GM18951 (cell line): ENCODE measurements at regions not wholly inside any gene's neighbourhood (a gene's known extent, or its start where the extent isn't known, plus 50 kb on each side); places are given as distances from the start of the nearest gene placed in this dataset.
A peak's percentile ranks its signal among the peaks of the same experiment; 100 is the strongest.
"Not testable (repeated sequence)": the region's sequence is repeated elsewhere in the genome, so short reads cannot be mapped to it uniquely, and the experiment has no call there.

Source experiments
- POLR2A ChIP-seq: IDR thresholded peaks from 4 replicates; pipeline ENCODE4 v1.6.1; 2011; ENCODE audit warnings: mild to moderate bottlenecking; ENCODE audit not compliant: insufficient read length, insufficient read depth; ENCODE audit errors: extremely low read depth
- in situ Hi-C: fragments of 300-500 bp; cut with MboI; formaldehyde crosslinking; loops from one replicate; pipeline ENCODE4 v1.12.0; 2022; ENCODE audit warnings: low sequenced_read_pairs, mixed read lengths, inconsistent platforms; ENCODE audit not compliant: unreplicated experiment

DNA sequence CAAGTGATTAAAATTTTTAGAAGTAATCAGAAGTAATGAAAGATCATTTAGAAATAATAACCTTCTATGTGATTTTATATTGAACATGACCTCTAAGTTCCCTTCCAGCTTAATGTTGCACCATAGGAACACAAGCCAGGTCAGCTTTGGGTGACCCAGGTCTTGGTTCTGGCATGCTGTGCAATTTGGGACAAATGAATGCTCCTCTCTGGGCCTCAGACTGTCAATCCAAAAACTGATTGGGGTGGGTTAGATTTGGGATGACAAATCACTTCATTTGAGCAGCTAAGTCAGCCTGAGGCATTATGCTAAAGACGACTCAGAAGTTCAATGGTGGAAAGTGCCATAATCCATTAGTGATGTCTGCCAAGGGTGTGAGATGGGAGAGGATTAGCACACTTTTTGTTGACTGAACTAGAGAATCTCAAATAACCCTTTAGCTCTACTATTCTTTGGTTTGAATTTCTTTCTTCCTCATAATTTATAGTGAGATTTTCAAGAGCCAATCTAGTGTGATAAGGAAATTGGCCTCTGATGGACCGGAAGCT lies 60.7 kb upstream of the BOD1 start:
- TF ChIP-seq POLR2A: no peak
- in situ Hi-C loops: no loop called here

DNA sequence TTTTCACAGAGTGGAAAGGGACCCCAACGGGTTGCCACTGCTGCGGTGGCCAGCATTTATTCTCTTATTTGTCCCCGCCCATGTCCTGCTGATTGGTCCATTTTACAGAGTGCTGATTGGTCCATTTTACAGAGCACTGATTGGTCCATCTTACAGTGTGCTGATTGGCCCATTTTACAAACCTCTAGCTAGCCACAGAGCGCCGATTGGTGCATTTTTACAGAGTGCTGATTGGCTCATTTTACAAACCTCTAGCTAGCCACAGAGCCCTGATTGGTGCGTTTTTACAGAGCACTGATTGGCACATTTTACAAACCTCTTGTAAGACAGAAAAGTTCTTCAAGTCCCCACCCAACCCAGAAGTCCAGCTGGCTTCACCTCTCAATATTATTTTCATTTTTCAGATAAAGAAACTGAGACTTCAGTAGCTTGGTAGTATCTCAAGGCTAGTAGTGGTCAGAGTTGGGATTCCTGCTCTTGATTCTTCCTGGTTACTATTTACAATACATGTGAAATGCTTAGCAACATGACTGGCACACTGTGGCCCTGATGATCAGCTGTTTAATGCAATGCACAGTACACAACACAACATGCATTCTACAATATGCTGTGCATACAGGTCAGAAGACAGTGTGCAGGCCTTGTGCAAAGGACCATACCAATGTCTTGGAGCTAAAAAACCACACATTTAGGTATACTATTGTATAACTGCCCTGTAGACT lies 63.6 kb upstream of the BOD1 start:
- in situ Hi-C loops: no loop called here

DNA sequence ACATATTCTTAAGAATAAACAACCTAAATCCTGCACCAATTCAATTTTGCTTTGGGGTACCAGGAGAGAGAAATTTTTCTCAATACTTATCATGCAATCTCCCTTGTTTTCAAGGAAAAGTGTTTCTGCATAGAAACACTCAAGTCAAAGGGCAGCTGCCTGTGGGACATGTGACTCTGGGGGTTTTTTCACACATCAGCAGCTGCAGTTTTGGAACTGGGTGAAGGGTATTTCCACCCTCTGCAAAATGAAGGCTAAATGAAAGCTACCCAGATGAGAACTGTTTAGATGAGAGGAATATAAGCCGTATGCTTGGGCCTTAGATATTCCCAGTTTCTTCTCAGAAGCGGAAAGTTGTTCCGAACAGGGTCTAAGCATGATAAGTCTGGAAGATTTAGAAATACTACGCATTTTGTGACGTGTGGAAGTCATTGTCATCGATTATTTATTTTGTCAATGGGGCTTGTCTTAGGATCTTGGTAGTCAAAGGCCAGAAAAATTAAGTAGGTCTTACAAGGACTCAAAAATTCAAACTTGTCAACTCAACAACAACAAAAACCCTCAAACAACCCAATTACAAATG lies 64.3 kb upstream of the BOD1 start:
- in situ Hi-C loops: no loop called here
- TF ChIP-seq POLR2A: no peak

More for the DNA sequence above, 63.6 kb upstream of the BOD1 start:
- no peak for TF ChIP-seq POLR2A

DNA sequence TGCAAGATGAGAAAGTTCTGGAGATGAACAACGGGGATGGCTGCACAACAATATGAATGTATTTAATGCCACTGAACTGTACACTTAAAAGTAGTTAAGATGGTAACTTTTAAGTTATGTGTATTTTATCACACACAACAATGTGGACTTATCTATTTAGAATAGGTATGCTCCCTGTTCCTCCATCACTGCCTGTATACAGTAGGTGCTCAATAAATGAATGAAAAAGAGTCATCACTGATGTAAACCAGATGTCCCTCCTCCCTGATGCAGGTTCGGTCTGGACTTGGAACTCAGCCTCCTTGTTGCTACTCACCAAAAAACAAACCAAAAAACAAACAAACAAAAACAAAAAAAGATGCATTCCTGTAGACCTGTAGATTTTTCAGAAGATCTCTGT lies 65.9 kb upstream of the BOD1 start:
- in situ Hi-C loops: no loop called here
- no peak for TF ChIP-seq POLR2A

DNA sequence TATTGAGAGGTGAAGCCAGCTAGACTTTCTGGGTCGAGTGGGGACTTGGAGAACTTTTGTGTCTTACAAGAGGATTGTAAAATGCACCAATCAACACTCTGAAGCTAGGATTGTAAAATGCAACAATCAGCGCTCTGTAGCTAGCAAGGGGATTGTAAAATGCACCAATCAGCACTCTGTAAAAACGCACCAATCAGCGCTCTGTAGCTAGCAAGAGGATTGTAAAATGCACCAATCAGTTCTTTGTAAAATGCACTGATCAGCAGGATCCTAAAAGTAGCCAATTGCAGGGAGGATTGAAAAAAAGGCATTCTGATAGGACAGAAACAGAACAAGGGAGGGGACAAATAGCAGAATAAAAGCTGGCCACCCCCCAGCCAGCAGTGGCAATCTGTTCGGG lies 68.1 kb upstream of the BOD1 start:
- in situ Hi-C loops: not testable (repeated sequence)

DNA sequence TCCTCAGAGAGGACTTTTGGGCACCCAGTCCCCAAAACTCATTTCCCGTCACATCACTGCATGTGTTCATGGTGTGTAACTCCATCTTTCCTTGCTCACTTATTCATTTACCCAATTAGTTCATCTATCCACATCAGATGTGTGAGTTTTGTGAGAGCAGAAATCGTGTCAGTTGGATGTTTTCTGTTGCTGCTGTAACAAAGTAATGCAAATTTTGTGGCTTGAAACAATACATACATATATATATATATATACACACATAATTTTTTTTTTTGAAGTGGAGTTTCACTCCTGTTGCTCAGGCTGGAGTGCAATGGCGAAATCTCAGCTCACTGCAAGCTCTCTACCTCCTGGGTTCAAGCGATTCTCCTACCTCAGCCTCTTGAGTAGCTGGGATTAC lies 70.5 kb upstream of the BOD1 start:
- no peak for TF ChIP-seq POLR2A
- in situ Hi-C loops: no loop called here

DNA sequence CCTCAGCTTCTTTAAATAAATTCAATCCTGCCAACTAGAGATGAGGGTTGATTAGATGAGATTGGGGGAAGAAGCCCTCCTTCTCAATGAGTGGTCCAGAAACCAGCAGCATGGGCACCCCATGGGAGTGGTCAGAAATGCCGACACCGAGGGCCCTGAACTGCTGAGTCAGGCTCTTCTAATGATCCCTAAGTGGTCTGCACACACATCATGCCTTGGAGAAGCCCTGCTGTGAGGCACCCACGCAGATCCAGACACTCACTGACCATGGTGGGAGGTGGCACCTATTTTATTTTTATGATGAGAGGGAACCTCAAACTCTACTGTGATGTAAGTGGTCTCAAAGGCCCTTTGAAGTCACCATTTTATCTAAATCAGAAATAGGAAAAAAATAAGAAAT lies 72.3 kb upstream of the BOD1 start:
- TF ChIP-seq POLR2A: no peak
- in situ Hi-C loops: no loop called here

DNA sequence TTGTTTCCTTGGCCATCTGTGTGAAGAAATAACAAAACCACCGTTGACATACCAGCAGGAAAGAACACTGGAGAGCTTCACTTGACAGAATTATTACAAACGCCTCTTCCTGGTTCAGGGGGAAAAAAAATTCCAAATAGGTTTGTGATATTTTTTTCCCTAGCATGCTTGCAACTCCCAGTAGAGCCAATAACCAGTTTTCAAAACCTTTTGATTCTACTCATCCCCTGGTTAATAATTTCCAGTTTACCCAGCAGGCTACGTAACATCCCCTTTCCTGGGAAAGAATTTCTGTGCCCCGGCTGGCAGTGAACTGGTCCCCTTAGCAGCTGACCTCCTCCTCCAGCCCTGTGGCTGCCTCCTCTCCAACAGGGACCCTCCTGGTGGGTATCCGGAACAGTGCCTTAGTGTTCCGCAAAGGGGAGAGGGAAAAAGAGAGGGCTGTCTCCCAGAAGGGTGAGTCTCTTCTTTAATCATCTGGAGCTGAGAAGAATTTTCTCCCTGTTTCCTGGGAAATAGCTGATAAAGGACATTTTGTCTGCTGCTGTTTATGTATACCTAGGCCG lies 72.8 kb upstream of the BOD1 start:
- TF ChIP-seq POLR2A: no peak
- in situ Hi-C loops: no loop called here

DNA sequence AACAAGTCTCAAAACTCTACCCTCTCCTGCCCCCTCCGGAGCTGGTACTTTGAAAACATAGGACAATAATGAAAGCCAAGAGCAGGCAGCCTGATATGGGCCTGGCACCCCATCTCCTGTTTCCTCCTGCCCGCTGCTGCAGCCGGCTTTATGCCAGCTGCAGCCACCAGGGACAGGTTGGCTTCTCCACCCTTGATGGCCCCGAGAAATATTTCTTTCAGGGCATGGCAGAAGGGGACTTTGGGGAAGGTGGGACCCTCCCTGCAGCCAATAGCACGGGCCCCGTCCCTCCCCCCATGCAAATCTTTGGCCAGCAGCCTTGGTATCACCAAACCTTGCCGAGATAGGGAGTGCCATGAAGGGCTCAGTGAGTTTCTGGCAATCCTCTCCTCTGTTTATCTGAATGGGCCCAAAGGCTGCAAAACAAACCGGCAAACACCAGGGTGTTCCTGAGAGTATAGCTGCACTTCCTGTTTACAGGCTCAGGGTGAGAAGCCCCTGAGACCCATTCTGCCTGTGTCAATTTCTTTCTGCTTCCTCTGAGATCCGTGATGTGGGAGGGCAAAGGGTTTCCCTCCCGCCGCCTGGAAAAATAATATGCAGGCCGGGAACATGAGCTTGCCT lies 73.4 kb upstream of the BOD1 start:
- TF ChIP-seq POLR2A: peak; percentile 28
- in situ Hi-C loops: no loop called here

DNA sequence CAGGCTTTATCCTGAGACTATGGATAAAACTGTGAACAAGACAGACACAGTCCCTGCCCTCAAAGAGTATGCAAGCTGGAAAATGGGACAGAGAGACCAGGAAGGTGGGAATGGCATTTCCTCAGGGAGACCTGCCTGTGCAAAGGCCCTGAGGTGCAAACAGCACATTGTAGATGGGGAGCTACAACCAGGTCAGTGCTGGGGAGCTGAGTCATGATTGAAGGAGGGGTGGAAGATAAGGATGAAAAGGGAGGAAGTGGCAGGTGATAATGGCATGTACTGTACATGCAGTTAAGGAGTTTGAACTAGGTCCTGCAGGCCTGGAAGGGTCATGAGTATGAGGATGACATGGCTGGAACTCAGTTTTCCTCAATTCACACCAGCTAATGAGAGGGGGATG lies 75.5 kb upstream of the BOD1 start:
- no peak for TF ChIP-seq POLR2A
- in situ Hi-C loops: no loop called here

DNA sequence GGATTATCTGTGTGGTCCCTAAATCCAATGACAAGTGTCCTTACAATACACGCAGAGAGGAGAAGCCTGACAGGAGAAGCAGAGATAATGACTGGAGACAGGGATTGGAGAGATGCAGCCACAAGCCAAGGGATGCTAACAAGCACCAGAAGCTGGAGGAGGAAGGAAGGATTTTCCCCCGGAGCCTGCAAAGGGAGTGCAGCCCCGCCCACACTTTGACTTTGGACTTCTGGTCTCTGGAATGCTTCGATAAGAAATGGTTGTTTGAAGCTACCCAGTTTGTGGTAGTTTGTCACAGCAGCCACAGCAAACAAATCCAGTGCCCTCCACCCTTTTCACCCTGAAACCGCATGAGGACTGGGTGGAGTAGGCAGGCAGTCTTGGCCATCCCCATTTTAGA lies 77.2 kb upstream of the BOD1 start:
- in situ Hi-C loops: no loop called here
- no peak for TF ChIP-seq POLR2A

DNA sequence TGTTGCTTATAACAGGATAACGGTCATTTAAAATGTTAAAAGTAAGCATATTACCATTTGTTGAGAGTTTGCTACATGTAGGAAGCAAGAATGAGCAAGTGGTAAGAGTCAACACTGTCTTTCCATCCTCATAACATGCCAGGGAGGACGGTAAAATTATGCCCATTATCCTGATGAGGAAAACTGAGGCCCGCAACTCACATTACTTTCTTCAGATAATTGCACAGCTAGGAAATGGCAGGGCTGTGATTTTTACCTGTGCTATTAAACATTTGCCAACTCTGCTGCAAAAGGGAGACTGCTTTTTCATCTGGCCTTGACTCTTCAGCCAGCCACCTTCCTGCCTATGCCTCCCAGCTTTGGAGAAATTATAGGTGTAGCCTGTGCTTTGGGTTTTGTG lies 79.8 kb upstream of the BOD1 start:
- no peak for TF ChIP-seq POLR2A
- in situ Hi-C loops: no loop called here

DNA sequence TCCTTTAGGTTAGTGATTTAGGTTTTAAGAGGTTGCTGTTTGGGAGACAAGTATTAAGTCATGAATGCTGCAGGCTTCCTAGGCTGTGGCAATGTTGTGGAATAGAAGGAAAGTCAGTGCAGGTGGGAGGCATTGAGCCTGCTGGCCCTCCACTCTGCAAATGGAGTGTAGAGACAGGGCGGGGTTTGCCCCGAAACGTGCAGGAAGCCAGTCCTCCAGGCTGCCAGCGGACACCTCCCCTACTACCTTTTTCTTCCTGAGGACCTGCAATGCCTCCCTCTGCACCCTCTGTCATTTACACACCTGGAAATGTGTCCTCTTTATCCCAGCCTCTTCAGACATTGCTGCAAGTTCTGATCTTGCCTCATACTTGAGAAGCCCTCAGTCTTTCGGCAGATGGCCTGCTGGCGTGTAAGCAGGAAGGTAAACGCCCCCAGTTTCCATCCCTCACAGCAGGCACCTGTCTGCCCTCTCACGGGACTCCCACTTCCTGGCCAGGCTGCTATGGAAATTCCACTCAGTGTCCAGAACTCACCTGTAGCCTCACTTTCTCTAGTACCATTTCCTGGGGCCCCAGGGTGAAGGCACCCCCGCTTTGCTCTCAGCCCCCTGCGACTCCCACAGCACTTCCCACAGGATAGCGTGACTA lies 81.6 kb upstream of the BOD1 start:
- in situ Hi-C loops: no loop called here
- TF ChIP-seq POLR2A: no peak

DNA sequence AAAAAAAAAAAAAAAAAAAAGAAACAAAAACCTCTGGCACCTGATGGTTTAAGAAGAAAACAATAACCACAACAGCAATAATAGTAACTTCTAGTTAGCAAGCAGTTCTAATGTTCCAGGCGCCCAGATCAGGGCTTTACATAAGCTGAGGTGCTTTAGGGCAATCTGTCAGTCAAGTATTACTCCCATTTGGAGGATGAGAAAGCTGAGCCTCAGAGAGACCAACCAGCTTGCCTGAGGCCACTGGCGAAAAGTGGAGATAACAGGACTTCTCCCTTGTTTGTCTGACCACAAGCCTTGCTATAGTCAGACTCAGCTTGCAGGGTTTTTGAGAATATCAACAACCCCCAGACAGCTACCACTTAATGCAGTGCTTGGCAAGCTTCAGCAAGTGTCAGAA lies 83.5 kb upstream of the BOD1 start:
- TF ChIP-seq POLR2A: no peak
- in situ Hi-C loops: no loop called here

DNA sequence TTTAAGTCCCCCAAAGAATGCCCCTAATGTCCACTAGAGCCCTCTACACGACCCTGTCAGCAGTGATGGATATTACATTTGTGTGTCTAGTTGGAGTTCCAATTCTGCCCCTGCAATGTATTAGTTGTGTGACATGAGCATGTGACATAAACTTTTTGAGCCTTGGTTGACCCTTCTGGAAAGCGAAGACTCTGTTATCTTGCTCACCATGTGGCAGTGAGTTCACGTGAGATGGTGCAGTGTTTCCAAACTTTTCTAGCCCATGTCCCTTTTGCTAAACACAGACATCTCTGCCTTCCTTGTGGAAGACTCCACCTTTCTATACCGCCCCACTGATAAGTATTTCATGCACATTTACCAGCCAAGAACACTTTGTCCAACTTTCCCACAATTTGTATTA lies 87.0 kb upstream of the BOD1 start:
- TF ChIP-seq POLR2A: no peak
- in situ Hi-C loops: no loop called here
